ENCODE measurements at regions not wholly inside any gene's neighbourhood (a gene's known extent, or its start where the extent isn't known, plus 50 kb on each side); places are given as distances from the start of the nearest gene placed in this dataset.

- Histone ChIP-seq H3K4me3 (ENCODE audit: low read depth, low read length, poor library complexity, severe bottlenecking) (no peak overlapping the region), H3K4me2 (ENCODE audit: low read length) (no peak overlapping the region), H3K9me3 (ENCODE audit: low read length) (no peaks in the 10 kb centered on the region), H3K36me3 (ENCODE audit: insufficient read depth, low read length) (no peaks in the 10 kb centered on the region), H3K4me1 (ENCODE audit: insufficient read depth, low read length, severe bottlenecking) (no peaks in the 10 kb centered on the region), H3K27me3 (ENCODE audit: insufficient read depth, low read length) (no peaks in the 10 kb centered on the region), H3K9ac (ENCODE audit: low read length) (no peak overlapping the region), H3K79me2 (ENCODE audit: insufficient read depth, low read length) (no peaks in the 10 kb centered on the region), H3F3A (ENCODE audit: insufficient read depth, low read length) (no peaks in the 10 kb centered on the region), H3K27ac (ENCODE audit: low read depth, low read length, poor library complexity, severe bottlenecking) (no peak overlapping the region), H4K20me1 (ENCODE audit: insufficient read depth, low read length) (no peaks in the 10 kb centered on the region), H3K9me2 (ENCODE audit: low read depth, low read length) (no peaks in the 10 kb centered on the region), H2AFZ (ENCODE audit: low read length) (no peak overlapping the region)
- TF ChIP-seq, protein P1, sequence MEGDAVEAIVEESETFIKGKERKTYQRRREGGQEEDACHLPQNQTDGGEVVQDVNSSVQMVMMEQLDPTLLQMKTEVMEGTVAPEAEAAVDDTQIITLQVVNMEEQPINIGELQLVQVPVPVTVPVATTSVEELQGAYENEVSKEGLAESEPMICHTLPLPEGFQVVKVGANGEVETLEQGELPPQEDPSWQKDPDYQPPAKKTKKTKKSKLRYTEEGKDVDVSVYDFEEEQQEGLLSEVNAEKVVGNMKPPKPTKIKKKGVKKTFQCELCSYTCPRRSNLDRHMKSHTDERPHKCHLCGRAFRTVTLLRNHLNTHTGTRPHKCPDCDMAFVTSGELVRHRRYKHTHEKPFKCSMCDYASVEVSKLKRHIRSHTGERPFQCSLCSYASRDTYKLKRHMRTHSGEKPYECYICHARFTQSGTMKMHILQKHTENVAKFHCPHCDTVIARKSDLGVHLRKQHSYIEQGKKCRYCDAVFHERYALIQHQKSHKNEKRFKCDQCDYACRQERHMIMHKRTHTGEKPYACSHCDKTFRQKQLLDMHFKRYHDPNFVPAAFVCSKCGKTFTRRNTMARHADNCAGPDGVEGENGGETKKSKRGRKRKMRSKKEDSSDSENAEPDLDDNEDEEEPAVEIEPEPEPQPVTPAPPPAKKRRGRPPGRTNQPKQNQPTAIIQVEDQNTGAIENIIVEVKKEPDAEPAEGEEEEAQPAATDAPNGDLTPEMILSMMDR (IDR thresholded peaks at IDR 0.05; ENCODE audit: low read length), result no peak
- no peak for TF ChIP-seq EZH2 (IDR thresholded peaks at IDR 0.05; ENCODE audit: borderline replicate concordance, low read length)
Observed at GRCh38 chr5:34584165-34584564, 72.0 kb upstream of the RAI14 start.

DNA sequence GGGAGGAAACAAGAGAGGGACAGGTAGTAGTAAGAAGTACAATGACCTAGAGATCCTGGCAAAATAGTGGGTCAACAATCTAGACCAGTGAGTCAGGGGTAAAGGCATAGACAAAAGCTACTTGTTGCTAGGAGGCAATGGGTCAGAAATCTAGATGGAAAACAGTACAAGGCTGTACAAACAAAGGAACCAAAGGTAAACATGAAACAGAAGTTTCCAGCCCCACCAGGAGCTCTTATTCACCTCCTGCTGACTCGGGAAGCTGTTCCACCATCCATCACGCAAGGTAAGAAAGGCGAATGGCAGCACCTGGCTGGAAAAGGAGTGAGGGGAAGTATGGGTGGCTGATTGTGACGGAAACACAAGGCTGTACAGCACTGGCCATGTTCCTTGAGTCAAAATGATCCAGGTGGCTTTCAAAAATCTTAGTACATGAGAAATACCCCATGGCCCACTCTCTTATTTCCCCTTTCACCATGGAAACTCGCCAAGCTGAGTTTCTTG is 70.5 kb upstream of the RAI14 start:
- Histone ChIP-seq H2AFZ (ENCODE audit: low read length) (no peak overlapping the region), H3K9ac (ENCODE audit: low read length) (no peak overlapping the region)

DNA sequence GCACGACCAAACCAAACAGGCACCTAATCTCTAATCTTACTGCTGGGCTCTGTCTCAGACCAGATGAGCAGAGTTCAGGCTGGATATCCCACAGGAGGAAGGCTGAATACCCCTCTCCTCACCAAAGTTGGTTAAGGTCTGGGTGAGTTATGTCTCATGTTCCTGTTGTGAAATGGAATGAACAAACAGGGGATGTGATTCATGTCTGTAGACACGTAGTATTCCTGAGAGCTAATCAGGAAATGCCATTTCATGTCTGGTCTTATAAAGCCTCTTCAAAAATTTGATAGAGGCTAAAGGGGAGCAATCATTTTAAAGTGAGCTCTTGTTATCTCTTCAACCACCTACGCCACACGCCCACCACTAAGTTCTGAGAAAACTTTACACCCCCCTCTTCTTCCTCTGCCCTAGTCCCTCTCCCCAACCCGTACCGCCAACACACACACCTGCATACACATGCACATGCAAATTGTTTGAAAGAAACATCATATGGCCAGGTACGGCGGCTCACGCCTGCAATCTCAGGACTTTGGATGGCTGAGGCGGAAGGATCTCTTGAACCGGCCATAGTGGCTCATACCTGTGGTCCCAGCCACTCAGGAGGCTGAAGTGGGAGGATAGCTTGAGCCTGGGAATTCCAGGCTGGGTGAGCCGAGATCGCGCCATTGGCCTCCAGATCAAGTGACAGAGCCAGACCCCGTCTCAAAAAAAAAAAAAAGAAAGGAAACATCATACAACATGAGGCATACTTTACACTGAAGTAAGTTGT is 69.8 kb upstream of the RAI14 start:
- H3K27ac ChIP-seq (ENCODE audit: low read depth, low read length, poor library complexity, severe bottlenecking), result no peak overlapping the region
- no peaks in the 10 kb centered on the region for H3F3A ChIP-seq (ENCODE audit: insufficient read depth, low read length)
- H3K9ac ChIP-seq (ENCODE audit: low read length), result no peak overlapping the region
- no peak overlapping the region for H2AFZ ChIP-seq (ENCODE audit: low read length)
- no peak overlapping the region for H3K4me3 ChIP-seq (ENCODE audit: low read depth, low read length, poor library complexity, severe bottlenecking)
- no peaks in the 10 kb centered on the region for H3K4me1 ChIP-seq (ENCODE audit: insufficient read depth, low read length, severe bottlenecking)
- no peaks in the 10 kb centered on the region for H3K27me3 ChIP-seq (ENCODE audit: insufficient read depth, low read length)
- H3K4me2 ChIP-seq (ENCODE audit: low read length), result no peak overlapping the region
- no peaks in the 10 kb centered on the region for H3K79me2 ChIP-seq (ENCODE audit: insufficient read depth, low read length)
- TF ChIP-seq, protein P1 (IDR thresholded peaks at IDR 0.05; ENCODE audit: low read length), result no peak
- TF ChIP-seq EZH2 (IDR thresholded peaks at IDR 0.05; ENCODE audit: borderline replicate concordance, low read length), result no peak
- no peaks in the 10 kb centered on the region for H3K9me2 ChIP-seq (ENCODE audit: low read depth, low read length)
- H3K36me3 ChIP-seq (ENCODE audit: insufficient read depth, low read length), result no peaks in the 10 kb centered on the region
- no peaks in the 10 kb centered on the region for H3K9me3 ChIP-seq (ENCODE audit: low read length)
- H4K20me1 ChIP-seq (ENCODE audit: insufficient read depth, low read length), result no peaks in the 10 kb centered on the region

More for the DNA sequence above, 70.5 kb upstream of the RAI14 start:
- H3K79me2 ChIP-seq (ENCODE audit: insufficient read depth, low read length), result no peaks in the 10 kb centered on the region
- no peaks in the 10 kb centered on the region for H3K27me3 ChIP-seq (ENCODE audit: insufficient read depth, low read length)
- H3F3A ChIP-seq (ENCODE audit: insufficient read depth, low read length), result no peaks in the 10 kb centered on the region
- H3K9me3 ChIP-seq (ENCODE audit: low read length), result no peaks in the 10 kb centered on the region
- no peak overlapping the region for H3K4me2 ChIP-seq (ENCODE audit: low read length)
- H3K4me3 ChIP-seq (ENCODE audit: low read depth, low read length, poor library complexity, severe bottlenecking), result no peak overlapping the region
- H3K36me3 ChIP-seq (ENCODE audit: insufficient read depth, low read length), result no peaks in the 10 kb centered on the region
- H4K20me1 ChIP-seq (ENCODE audit: insufficient read depth, low read length), result no peaks in the 10 kb centered on the region
- H3K9me2 ChIP-seq (ENCODE audit: low read depth, low read length), result no peaks in the 10 kb centered on the region
- H3K4me1 ChIP-seq (ENCODE audit: insufficient read depth, low read length, severe bottlenecking), result no peaks in the 10 kb centered on the region
- H3K27ac ChIP-seq (ENCODE audit: low read depth, low read length, poor library complexity, severe bottlenecking), result no peak overlapping the region
- TF ChIP-seq, protein P1 (IDR thresholded peaks at IDR 0.05; ENCODE audit: low read length), result no peak
- TF ChIP-seq EZH2 (IDR thresholded peaks at IDR 0.05; ENCODE audit: borderline replicate concordance, low read length), result no peak

Measured in OCI-LY1 (cell line).